ENCODE measurements at regions not wholly inside any gene's neighbourhood (a gene's known extent, or its start where the extent isn't known, plus 50 kb on each side); places are given as distances from the start of the nearest gene placed in this dataset.

GRCh38 chr1:80926531-80926930 is 874.2 kb upstream of the ADGRL2 start:
- Mint-ChIP-seq H3K27ac (no peak overlapping the region), H3K36me3 (ENCODE audit: insufficient read depth) (no peaks in the 10 kb centered on the region), H3K4me3 (ENCODE audit: low read depth) (no peak overlapping the region), H3K4me1 (ENCODE audit: low read depth) (no peaks in the 10 kb centered on the region), H3K27me3 (no peaks in the 10 kb centered on the region), H3K9me3 (ENCODE audit: low read depth) (peaks cover 15% of the 10 kb centered on the region)
- DNase-seq (ENCODE audit: low spot score, unreplicated experiment), result no peak
- no peak for TF ChIP-seq CTCF (IDR thresholded peaks at IDR 0.05; ENCODE audit: unreplicated experiment)

GRCh38 chr1:80925130-80925805 is 875.5 kb upstream of the ADGRL2 start:
- no peak for DNase-seq (ENCODE audit: low spot score, unreplicated experiment)
- peaks cover 4% of the 10 kb centered on the region for H3K9me3 Mint-ChIP-seq (ENCODE audit: low read depth)
- H3K27me3 Mint-ChIP-seq, result no peaks in the 10 kb centered on the region
- H3K36me3 Mint-ChIP-seq (ENCODE audit: insufficient read depth), result no peaks in the 10 kb centered on the region
- H3K4me3 Mint-ChIP-seq (ENCODE audit: low read depth), result no peak overlapping the region
- no peaks in the 10 kb centered on the region for H3K4me1 Mint-ChIP-seq (ENCODE audit: low read depth)
- H3K27ac Mint-ChIP-seq, result no peak overlapping the region
- TF ChIP-seq CTCF (IDR thresholded peaks at IDR 0.05; ENCODE audit: unreplicated experiment), result no peak

GRCh38 chr1:80924290-80924689 is 876.4 kb upstream of the ADGRL2 start:
- Mint-ChIP-seq H3K4me3 (ENCODE audit: low read depth) (no peak overlapping the region), H3K9me3 (ENCODE audit: low read depth) (peaks cover 7% of the 10 kb centered on the region), H3K4me1 (ENCODE audit: low read depth) (no peaks in the 10 kb centered on the region), H3K27ac (no peak overlapping the region), H3K36me3 (ENCODE audit: insufficient read depth) (no peaks in the 10 kb centered on the region), H3K27me3 (no peaks in the 10 kb centered on the region)
- TF ChIP-seq CTCF (IDR thresholded peaks at IDR 0.05; ENCODE audit: unreplicated experiment), result no peak
- DNase-seq (ENCODE audit: low spot score, unreplicated experiment), result no peak

GRCh38 chr1:80922906-80923305 is 877.8 kb upstream of the ADGRL2 start:
- no peak for DNase-seq (ENCODE audit: low spot score, unreplicated experiment)
- no peaks in the 10 kb centered on the region for H3K27me3 Mint-ChIP-seq
- H3K36me3 Mint-ChIP-seq (ENCODE audit: insufficient read depth), result no peaks in the 10 kb centered on the region

GRCh38 chr1:80919426-80919825 is 881.3 kb upstream of the ADGRL2 start:
- H3K9me3 Mint-ChIP-seq (ENCODE audit: low read depth), result peaks cover 3% of the 10 kb centered on the region
- no peak for TF ChIP-seq CTCF (IDR thresholded peaks at IDR 0.05; ENCODE audit: unreplicated experiment)
- DNase-seq (ENCODE audit: low spot score, unreplicated experiment), result no peak
- no peak overlapping the region for H3K4me3 Mint-ChIP-seq (ENCODE audit: low read depth)
- H3K36me3 Mint-ChIP-seq (ENCODE audit: insufficient read depth), result no peaks in the 10 kb centered on the region
- H3K27me3 Mint-ChIP-seq, result no peaks in the 10 kb centered on the region
- H3K4me1 Mint-ChIP-seq (ENCODE audit: low read depth), result peaks cover 4% of the 10 kb centered on the region
- no peak overlapping the region for H3K27ac Mint-ChIP-seq

More at GRCh38 chr1:80922906-80923305, 877.8 kb upstream of the ADGRL2 start:
- H3K4me3 Mint-ChIP-seq (ENCODE audit: low read depth), result no peak overlapping the region
- peaks cover 3% of the 10 kb centered on the region for H3K9me3 Mint-ChIP-seq (ENCODE audit: low read depth)
- H3K4me1 Mint-ChIP-seq (ENCODE audit: low read depth), result no peaks in the 10 kb centered on the region
- no peak overlapping the region for H3K27ac Mint-ChIP-seq
- no peak for TF ChIP-seq CTCF (IDR thresholded peaks at IDR 0.05; ENCODE audit: unreplicated experiment)
